ENCODE measurements at regions not wholly inside any gene's neighbourhood (a gene's known extent, or its start where the extent isn't known, plus 50 kb on each side); places are given as distances from the start of the nearest gene placed in this dataset.
"Not testable (repeated sequence)": the region's sequence is repeated elsewhere in the genome, so short reads cannot be mapped to it uniquely, and the experiment has no call there.

DNA sequence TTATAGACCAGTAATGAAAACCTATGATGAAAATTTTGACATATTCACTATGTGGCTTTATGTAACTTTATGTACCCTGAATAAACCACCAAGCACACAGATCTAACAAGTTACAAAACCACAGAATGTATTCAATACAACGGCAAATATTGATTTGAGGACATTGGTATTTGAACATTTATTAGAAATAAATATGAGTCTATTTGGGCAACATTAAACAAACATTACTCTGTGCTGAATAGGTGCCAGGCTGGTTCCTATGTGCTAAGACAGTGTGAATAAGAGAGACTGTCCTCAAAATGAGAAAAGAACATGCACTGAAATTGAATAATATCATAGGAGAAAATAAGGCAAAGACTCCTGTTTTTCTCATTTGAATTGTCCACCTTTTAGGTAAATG, 1341.2 kb downstream of the PLA2G4A start:
- H3K27ac ChIP-seq, result no peak overlapping the region
- no peak for DNase-seq (ENCODE audit: low read depth, low spot score)

DNA sequence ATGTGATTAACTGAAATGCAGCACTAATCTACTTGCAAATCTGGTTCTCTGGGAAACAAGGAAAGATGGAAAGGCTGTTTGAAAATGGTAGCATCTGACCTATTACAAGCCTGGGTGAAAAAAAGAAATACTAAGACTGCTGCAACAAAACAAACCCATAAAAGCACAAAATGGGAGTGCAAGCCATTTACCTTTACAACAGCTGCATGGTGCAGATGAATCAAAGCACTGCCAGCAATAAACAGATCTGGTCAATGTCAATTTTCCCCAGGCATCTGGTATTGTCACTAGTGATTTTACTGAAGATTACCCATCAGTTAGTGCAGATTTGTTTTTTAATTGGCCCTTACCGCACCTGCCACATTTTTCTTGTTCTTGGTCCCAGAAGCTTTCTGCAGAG, 1341.7 kb downstream of the PLA2G4A start:
- H3K27ac ChIP-seq, result no peak overlapping the region
- DNase-seq (ENCODE audit: low read depth, low spot score), result no peak

DNA sequence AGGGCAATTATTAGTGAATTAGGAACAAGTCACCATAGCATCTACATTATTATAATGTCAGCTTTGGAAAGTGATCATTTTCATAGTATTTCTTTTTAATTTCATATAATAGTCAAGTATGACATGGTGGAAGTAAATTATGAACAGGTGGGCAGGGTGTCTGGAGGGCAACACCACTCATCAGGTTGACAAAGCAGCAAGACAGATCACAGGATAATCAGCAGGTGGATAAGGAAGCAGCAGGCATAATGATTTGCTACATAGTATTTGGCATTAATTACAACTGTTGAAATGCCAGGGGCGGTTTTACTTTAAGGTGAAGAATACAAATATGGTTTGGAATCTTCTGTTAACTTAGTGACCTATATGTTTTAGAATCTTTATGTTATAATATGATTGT, 1342.2 kb downstream of the PLA2G4A start:
- H3K27ac ChIP-seq, result no peak overlapping the region
- no peak for DNase-seq (ENCODE audit: low read depth, low spot score)

- not testable (repeated sequence) for H3K27ac ChIP-seq; DNase-seq (ENCODE audit: low read depth, low spot score)
Observed at GRCh38 chr1:188182063-188182462, 1353.3 kb downstream of the PLA2G4A start.

- DNase-seq (ENCODE audit: low read depth, low spot score), result no peak
Observed at GRCh38 chr1:188188317-188188716, 1359.6 kb downstream of the PLA2G4A start.

DNA sequence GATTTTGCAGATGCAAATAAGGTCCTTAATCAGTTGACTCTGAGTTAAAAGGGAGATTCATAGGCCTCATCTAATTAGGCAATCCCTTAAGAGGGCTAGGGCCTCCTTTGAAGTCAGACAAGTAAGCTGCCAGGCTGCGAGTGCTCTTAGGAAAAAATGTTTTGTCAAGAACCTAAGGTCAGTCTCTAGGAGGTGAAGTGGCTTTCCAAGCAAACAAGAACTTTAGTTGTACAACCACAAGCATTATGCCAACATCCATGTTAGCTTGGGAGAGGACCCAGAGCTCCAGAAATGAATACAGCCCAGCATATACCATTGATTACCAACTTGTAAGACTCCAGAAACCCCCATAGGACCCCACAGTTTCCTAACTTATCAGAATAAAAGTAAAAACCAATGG, 1366.2 kb downstream of the PLA2G4A start:
- no peak overlapping the region for H3K27ac ChIP-seq
- no peak for DNase-seq (ENCODE audit: low read depth, low spot score)

More at GRCh38 chr1:188188317-188188716, 1359.6 kb downstream of the PLA2G4A start:
- H3K27ac ChIP-seq, result no peak overlapping the region

DNA sequence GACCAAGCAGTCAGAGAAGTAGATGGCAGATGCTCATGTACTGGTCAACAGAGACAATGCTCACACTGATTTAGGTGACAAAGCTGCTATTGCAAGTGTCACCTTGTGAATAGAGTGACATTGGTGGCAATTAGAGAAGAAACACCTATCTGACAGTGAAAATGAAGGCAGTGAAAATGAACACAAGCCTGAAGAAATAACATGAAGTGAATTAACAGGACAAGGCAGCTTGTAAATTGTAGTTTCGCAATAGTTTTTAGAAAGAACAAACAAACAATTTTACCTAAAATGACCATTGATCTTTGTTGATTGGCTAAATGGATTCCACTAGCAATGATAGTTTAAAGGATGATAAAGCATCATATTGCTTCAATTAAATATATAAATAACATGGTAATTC, 1389.5 kb downstream of the PLA2G4A start:
- DNase-seq (ENCODE audit: low read depth, low spot score), result no peak

GRCh38 chr1:188220051-188220450, 1391.3 kb downstream of the PLA2G4A start:
- H3K27ac ChIP-seq, result no peak overlapping the region
- DNase-seq (ENCODE audit: low read depth, low spot score), result no peak

More for the DNA sequence above, 1389.5 kb downstream of the PLA2G4A start:
- H3K27ac ChIP-seq, result no peak overlapping the region

DNA sequence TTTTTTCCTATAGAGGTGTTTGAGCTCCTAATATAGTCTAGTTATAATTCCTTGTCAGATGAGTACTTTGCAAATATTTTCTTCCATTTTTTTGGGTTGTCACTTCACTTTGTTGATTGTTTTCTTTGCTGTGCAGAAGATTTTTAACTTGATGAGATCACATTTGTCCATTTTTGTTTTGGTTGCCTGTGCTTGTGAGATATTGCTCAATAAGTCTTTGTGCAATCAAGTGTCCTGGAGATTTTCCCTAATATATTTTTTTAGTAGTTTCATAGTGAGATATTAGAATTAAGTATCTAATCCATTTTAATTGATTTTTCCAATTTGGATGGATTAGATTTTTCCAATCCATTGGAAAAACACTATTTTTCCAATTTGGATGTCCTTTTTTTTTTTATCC, 1395.5 kb downstream of the PLA2G4A start:
- no peak for DNase-seq (ENCODE audit: low read depth, low spot score)
- no peak overlapping the region for H3K27ac ChIP-seq

- H3K27ac ChIP-seq, result no peak overlapping the region
- DNase-seq (ENCODE audit: low read depth, low spot score), result no peak
Observed at GRCh38 chr1:188225975-188226374, 1397.2 kb downstream of the PLA2G4A start.

DNA sequence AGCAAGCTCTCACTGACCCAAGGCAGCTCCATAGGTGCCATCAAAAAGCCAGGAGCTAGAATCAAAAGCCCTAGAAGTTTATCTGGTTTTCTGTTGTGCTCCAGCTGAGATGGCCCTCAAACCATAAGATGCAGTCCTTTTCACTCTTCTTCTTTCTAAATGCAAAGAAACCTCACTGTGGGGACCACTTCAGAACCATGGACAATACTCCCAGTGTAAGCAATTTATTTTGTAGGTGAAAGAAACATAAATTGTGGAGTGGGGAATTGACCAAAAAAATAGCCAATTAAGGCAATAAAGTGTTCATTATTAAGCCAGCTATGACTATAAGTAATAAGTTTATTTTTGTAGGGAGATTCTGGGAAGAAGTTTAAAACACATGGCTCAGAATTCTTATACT, 1399.9 kb downstream of the PLA2G4A start:
- H3K27ac ChIP-seq, result no peak overlapping the region
- DNase-seq (ENCODE audit: low read depth, low spot score), result no peak

- H3K27ac ChIP-seq, result peak overlapping the region; percentile 15
- DNase-seq (ENCODE audit: low read depth, low spot score), result peak; percentile 49
Observed at GRCh38 chr1:188237573-188238348, 1409.0 kb downstream of the PLA2G4A start.

- no peak overlapping the region for H3K27ac ChIP-seq
- DNase-seq (ENCODE audit: low read depth, low spot score), result no peak
Observed at GRCh38 chr1:188240772-188241406, 1412.1 kb downstream of the PLA2G4A start.

GRCh38 chr1:188241629-188242028, 1412.9 kb downstream of the PLA2G4A start:
- no peak overlapping the region for H3K27ac ChIP-seq
- no peak for DNase-seq (ENCODE audit: low read depth, low spot score)

GRCh38 chr1:188243456-188243855, 1414.7 kb downstream of the PLA2G4A start:
- DNase-seq (ENCODE audit: low read depth, low spot score), result no peak
- no peak overlapping the region for H3K27ac ChIP-seq

GRCh38 chr1:188244681-188245080, 1415.9 kb downstream of the PLA2G4A start:
- no peak overlapping the region for H3K27ac ChIP-seq
- no peak for DNase-seq (ENCODE audit: low read depth, low spot score)

GRCh38 chr1:188247255-188247654, 1418.5 kb downstream of the PLA2G4A start:
- H3K27ac ChIP-seq, result no peak overlapping the region
- no peak for DNase-seq (ENCODE audit: low read depth, low spot score)

GRCh38 chr1:188249811-188250210, 1421.1 kb downstream of the PLA2G4A start:
- no peak for DNase-seq (ENCODE audit: low read depth, low spot score)
- H3K27ac ChIP-seq, result no peak overlapping the region

- H3K27ac ChIP-seq, result no peak overlapping the region
- no peak for DNase-seq (ENCODE audit: low read depth, low spot score)
Observed at GRCh38 chr1:188251036-188251435, 1422.3 kb downstream of the PLA2G4A start.

DNA sequence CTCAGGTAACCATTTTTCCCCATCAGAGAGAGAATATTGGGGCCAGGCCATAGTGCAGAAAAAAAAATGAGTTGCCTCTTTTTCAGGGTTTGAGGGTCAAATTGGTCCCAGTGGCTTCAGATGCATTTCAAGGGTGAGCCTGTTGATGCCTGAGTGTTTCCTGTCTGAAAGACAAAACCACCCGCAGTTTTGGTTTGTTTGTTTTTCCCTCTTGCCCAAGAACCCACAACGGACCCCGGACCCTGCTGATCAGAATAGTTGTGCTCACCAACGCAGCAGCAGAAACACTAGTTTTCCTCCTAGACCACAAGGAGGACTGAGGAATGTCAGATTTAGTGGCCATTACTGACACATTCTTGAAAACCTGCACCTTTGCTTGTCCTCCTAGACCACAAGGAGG, 1433.1 kb downstream of the PLA2G4A start:
- no peak for DNase-seq (ENCODE audit: low read depth, low spot score)
- no peak overlapping the region for H3K27ac ChIP-seq

DNA sequence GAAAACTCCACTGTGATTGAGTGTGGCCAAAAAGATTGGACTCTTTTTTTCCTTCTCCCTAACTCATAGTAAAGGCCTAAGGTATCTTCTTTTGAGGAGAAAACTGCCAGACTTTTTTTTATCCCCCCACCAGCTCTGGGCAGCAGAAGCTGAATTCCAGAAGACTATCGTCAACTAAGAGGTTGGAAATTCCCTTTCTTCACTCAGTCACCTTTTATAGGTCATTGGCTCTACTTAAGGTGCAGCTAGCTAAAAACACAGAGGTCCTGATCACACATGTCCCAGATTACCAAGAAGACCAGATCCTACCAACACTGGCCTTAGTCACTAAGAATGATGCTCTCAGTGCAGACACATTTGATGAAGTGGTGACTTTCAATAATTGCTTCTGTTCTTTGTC, 1441.2 kb downstream of the PLA2G4A start:
- no peak overlapping the region for H3K27ac ChIP-seq
- DNase-seq (ENCODE audit: low read depth, low spot score), result no peak

DNA sequence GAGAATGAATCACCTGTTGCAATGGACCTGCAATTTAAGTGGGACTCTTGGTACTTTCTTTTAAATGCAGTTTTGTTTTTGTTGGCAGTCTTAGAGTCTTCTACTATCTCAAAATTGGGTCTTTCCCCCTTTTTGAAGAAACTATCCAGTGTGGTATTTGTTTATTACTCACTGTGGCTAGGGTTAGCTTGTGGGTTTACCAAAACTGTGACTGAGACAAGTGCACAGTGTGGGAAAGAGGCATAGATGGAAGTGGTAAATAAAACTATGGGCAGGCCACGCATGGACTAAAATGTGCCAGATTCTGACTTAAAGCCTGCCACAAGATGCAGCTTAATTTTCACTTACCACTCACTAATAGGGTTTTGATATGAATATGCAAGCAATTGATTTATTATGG, 1441.7 kb downstream of the PLA2G4A start:
- H3K27ac ChIP-seq, result no peak overlapping the region
- DNase-seq (ENCODE audit: low read depth, low spot score), result no peak
